ENCODE measurements at regions not wholly inside any gene's neighbourhood (a gene's known extent, or its start where the extent isn't known, plus 50 kb on each side); places are given as distances from the start of the nearest gene placed in this dataset.
"Not testable (repeated sequence)": the region's sequence is repeated elsewhere in the genome, so short reads cannot be mapped to it uniquely, and the experiment has no call there.

DNA sequence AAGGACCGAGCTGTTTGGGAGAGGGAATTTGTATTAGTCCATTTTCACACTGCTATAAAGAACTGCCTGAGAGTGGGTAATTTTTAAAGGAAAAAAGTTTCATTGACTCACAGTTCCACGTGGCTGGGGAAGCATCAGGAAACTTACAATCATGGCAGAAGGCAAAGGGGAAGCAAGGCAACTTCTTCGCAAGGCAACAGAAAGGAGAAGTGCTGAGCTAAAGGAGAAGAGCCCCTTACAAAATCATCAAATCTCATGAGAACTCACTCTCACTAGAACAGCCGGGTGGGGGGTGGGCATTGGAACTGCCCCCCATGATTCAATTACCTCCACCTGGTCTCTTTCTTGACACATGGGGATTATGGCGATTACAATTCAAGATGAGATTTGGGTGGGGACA lies 121.8 kb upstream of the SLC13A1 start:
- DNase-seq = not testable (repeated sequence)

DNA sequence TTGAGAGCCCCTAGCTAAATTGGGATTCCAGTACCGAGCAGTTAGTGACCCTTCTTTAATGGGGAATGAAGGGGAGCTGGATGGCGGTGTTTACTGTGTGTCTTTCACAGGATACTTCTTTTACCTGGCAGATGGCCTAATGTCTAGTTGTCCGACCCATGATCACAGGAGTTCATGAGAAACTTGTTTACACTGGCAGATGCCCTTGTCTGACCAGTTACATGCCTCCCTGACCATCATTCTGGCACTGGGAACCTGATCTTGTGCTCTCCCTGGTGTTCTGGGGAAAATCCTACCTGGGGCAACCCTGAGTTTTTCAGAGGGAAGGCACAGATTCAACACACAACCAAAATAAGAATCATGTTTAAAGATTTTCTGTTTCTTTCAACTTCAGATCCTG lies 120.1 kb upstream of the SLC13A1 start:
- DNase-seq = no peak

DNA sequence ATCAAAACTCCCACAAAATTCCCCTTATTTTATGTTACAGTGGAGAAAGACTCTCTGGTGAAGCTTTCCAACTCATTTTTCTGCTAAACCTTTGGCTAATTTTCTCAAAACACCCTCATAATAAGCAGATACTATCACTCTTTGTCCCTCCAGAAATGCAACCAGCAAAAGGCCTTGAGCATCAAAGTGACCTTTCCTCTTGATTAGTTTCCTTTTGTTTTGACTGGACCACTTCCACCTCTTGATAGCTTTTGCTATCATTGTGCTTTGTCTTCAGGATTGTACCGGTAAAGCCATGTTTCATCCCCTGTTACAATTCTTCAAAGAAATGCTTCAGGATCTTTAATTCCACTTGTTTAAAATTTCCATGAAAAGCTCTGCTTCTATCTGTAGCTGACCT lies 115.1 kb upstream of the SLC13A1 start:
- DNase-seq = no peak

DNA sequence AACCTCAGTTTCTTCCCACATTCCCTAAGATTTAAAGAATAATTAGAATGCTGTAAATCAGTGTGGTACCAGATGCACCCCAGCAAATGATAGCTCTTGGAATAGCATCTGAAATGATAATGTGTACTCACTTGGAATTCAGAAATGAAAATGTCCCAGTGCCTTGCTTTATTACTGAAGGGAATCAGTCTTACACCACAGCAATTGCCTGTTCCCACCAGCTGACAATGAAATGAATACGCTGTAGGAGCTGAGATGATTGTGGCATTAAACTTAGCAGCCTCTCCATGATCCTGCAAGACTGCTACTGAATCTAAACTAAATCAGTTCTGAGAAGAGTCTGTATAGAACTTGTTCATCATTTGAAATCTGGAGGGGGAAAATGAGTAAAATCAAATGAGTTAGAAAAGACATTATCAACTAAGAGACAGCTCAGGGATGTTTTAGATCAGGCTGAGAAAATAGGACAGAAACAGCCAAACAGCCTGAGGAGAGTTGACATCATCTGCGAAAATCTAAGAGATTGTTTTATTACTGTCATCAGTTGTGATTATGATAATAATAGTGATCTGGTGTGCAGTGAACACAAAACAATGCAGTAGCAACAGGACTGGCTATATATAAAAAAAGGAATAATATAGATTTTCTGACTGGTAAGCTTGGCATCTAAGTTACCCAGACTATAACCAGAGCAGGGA lies 108.6 kb upstream of the SLC13A1 start:
- DNase-seq = no peak

DNA sequence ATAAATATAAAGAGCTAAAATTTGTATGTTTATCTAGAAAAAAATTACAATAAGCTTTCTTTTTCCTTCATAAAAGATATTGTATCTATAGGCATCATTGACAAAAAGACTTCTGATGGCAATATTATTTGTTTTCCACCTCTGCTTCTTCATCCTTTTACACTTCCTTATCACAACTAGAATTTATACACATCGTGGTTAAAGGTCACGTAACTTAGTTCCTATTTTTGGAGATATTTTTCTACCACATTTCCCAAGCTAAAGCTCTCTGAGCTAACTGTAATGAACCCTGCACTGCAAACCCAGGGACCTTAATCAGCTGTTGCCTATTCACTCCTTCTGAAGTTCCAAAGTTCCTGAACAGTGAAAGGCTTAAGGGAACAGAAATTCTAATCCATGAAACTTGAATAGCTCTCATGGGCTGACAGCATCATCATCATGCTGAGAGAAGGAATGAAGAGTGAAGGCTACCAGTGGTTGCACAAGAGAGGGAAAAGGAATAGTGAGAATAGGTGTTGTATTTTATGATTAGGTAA lies 106.1 kb upstream of the SLC13A1 start:
- no peak for DNase-seq

DNA sequence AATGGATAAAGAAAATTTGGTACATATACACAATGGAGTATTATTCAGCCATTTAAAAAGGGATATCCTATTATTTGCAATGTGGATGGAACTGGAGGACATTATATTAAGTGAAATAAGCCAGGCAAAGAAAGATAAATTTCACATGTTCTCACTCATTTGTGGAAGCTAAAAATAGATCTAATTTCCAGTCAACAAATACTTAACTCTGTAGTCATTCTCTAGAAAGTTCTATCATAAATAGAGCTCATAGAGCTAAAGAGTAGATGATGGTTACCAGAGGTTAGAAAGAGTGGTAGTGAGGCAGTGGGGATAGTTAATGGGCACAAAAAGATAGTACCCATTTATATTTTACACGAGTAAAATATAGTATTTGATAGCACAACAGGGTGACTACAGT lies 104.2 kb upstream of the SLC13A1 start:
- DNase-seq = no peak

DNA sequence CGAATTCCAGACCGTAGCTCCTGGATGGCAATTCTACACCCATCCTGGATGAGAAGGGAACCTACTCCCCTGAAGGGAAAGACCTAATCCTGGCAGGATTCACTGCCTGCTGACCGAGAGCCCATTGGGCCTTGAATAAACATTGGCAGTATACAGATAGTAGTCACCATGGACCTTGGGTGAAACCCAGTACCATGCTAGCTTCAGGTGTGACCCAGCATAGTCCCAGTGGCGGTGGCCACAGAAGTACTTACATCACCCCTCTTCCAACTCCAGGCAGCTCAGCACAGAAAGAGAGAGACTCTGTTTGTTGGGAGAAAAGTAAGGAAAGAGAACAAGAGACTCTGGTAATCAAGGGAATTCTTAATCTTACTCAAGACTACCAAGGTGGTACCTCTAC lies 97.2 kb upstream of the SLC13A1 start:
- no peak for DNase-seq

DNA sequence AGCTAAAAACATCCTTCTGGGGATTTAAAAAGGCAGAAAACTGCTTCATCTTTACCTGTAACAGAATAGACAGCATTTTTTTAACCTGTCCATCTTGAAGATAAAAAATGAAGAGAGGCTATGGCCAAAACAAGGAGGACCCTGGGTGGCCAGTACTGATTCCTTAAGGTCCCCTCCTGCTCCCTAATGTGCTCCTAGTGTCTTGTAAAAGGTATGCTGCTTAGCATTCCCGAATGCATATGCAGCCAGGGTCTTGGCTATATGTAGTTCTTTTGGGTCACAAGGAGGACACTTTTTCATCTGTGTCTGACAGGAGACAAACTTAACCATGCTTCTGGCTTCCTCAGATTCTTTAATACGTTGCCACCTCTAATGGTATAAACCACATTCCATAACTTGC lies 93.9 kb upstream of the SLC13A1 start:
- no peak for DNase-seq

DNA sequence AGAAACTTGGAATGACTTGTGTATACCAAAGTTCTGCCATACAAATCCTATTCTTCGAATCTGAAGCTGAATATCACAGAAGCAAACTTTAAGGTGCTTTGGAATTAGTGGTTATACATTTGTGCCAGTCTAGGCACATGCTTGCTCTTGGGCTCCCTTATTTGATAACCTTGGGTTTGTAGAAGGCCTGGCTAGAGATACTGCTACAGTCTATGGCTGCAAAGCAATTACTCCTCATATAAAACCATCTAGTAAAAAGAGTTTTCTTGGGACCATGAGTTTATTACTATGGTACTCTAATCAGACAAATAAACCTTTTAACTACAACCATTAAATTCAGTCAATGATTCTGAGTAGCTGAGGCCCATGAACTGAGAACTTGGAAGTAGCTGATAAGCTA lies 92.5 kb upstream of the SLC13A1 start:
- DNase-seq = no peak

DNA sequence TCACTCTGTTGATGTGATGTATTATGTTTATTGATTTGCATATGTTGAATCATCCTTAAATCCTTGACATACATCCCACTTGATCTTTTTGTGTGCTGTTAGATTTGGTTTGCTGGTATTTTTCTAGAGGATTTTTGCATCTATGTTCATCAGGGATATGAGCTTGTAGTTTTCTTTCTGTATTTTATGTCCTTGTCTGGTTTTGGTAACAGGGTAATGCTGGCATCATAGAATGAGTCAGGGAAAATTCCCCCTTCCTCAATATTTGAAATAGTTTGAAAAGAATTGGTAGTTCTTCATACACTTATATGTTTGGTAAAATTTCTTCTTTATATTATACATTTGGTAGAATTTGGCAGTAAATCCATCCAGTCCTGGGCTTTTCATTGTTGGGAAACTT lies 89.4 kb upstream of the SLC13A1 start:
- no peak for DNase-seq

DNA sequence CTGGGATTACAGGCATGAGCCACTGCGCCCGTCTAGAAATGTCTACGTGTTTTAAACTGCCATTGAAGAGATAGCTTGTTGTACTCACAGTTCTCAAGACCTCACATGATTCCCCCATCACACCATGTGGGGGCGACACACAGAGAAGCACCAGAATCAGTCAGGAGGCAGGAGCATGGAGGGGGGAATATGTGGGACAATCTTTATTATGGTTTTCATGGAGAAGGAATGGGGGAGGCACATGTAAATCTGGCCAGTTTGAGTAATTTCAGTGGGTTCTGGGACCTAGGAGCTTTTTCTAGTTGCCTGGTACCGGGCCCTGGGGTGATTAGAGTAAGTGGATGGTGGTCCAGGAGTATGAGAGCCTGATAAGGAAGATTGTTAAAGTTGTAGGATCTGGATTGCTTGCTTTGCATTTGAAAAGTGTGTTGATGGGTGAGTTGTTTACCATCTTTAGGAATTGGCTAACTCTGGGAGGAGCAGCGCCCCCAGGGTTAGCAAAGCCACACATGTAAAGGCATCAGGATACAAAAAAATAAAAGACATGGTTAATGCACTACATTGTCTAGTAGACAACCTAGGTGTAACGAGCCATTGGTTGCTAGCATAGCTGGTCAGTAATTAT lies 85.4 kb upstream of the SLC13A1 start:
- no peak for DNase-seq

DNA sequence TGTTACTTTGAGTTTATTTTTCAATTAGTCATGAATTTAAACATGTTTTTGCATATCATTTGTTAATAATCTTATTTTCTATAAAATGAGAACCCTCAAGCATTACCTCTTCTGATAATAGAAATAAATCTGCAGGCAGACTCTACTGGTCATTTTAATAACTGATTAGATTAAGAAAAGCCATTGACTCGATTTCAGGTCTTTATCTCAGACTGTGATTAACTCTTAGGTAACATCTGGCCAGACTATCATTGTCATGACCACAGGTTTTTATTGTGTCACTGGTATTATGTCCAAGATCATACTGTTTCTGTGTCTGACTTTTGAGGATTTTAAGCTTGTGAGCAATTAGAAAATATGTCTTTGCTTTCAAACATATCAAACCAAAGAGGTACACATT lies 83.6 kb upstream of the SLC13A1 start:
- no peak for DNase-seq

DNA sequence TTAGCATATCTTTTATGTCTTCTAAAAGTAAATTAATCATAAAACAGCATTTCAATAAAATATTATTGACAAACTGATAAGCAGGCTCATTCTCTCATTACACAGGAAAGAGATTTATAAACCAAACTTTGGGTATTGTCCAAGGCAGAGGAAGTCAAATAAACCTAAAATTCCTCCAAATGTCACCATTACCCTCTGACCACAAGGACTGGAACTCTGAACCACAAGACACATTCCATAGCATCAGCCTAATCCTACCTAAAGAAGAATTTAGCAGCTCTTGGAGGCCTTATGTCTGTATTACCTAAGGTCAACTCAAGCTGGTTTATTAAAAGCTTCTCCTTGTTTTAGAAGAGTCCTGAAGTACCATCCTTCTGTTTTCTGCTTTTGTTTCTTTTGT lies 82.4 kb upstream of the SLC13A1 start:
- DNase-seq = no peak

DNA sequence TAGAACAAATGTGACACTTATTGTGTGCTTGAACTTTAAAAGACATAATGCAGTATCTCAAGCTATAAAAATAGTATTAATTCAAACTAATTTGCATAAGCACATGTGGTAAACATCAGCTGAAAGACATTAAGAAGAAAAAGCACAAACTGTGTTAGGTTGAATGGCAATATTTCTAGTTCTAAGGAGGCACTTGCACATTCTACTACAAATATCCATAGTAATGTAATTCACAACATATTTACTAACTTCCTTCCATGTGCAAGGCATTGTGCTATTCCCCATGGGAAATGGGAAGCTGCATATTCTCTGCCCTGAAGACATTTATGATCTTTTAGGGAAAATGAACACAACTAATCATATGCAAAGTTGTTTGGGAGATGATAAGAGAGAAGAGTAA lies 80.2 kb upstream of the SLC13A1 start:
- DNase-seq = no peak

DNA sequence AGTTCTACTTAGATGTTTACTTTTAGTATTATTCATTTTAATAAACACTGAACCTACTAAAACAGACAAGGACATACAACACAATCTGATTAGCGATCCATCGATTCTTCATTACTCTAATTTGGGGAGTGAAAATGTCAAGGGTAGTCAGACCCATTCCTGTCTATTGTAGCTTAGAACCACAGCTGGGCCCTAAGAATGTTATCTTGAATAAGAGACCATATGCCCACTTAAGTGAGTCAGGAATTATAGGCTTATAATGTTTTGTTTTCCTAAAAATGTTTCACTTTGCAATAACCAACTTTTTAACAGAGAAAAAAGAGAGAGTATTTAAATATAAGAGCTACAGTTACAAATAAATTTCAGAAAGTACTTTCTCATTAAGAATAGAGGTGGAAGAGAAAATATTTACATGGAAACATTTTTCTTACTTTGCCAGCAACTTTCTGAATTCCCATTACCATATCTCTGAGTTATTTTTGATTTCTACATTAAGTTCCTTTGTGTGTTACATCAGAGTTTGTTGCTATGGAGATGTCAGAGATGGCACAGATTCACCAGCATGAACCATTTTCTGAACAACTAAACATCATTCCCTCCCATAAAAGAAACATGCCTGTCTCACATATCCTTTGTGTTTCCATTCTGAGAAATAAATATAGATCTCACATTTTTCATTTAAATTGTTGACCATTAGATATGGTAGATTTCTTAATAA lies 75.4 kb upstream of the SLC13A1 start:
- no peak for DNase-seq

DNA sequence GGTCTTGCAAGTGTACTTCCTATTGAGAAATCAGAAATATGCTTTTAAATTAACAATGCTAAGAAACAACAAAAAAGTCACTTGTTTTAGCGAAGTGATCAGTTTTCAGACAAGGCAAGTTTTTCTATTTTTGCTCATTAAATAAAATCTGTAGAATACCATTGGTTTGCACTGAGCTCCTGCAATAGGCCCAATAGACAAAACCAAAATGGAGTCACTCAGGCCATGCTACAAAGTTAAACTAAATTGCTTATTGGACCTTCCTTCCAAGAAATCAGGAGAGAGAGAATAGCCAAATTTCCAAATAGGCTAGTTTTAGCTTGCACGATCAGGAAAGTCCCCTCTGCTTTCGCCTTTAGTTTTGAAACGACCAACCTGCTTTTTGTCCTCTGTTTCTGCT lies 73.4 kb upstream of the SLC13A1 start:
- DNase-seq = no peak

DNA sequence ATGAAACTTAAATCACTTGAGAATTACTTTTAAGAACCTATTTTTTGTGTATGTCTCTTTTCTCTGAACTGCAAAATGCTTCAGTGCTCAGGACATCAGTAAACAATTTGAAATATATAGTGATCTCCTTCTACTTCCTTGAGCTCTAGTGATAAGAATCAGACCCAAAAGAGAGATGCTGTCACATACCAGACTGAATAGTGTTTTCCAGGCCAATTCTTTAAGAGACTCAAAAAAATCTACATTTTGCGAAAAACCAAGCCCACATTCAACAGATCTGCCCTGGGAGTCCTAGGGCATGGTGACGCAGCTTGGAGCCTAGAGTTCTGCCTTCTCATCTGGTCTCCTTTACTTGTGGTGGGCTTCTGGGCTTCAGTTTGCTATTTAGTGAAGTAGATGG lies 72.1 kb upstream of the SLC13A1 start:
- no peak for DNase-seq

DNA sequence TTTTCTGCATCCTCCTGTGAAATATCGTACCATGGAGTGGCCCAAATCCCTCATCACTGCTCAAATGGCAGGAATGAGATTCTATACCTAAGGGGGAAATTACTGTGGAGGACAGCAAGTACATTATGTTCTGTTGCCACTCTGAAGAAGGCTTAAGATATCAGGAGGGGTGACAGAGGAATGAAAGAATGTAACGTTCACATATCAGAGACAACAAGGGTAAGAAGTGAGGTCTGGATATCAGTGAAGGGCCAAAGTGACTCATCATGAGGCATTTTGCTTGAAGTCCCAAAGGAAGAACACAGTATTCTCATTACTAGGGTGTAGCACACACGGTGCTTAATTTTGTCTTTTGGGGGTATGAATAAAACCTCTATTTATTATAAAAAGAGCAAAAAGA lies 71.5 kb upstream of the SLC13A1 start:
- no peak for DNase-seq

DNA sequence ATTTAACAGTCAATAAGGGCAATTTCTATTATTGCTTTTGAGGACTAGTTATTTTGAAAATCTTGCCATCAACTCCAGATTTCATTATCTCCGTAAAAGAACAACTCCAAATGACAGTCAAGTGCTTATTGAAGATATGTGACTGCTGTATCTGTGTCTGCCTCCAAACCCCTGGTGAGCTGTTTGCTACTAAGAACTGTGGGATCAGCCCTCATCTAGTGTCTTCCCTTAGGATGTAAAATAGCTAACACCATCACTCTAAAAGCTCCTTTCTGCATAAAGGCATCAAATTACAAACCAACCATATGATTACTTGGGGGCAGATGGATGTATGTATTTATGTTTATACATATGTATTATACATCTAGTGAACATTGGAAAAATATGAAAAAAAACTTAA lies 70.8 kb upstream of the SLC13A1 start:
- no peak for DNase-seq

DNA sequence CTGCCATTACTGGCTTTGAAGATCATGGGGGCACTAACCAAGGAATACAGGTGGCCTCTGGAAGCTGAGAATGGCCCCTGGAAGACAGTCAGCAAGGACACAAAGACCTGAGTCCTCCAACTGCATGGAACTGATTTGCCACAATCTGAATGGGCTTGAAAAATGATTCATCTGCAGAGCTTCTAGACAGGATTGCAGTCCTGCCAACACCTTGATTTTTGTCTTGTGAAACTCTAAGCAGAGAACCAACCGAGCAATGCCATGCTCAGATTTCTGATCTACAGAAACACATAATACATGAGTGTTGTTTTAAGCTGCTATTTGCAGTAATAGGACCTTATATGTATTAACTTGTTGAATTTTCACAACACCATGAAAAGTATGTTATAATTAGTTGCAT lies 66.1 kb upstream of the SLC13A1 start:
- no peak for DNase-seq

DNA sequence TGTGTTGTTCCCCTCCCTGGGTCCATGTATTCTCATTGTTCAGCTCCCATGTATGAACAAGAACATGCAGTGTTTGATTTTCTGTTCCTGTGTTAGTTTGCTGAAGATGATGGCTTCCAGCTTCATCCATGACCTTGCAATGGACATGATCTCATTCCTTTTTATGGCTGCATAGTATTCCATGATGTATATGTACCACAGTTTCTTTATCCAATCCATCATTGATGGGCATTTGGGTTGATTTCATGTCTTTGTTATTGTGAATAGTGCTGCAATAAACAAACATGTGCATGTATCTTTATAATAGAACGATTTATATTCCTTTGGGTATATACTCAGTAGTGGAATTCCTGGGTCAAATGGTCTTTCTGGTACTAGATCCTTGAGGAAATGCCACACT lies 65.1 kb upstream of the SLC13A1 start:
- DNase-seq = not testable (repeated sequence)

DNA sequence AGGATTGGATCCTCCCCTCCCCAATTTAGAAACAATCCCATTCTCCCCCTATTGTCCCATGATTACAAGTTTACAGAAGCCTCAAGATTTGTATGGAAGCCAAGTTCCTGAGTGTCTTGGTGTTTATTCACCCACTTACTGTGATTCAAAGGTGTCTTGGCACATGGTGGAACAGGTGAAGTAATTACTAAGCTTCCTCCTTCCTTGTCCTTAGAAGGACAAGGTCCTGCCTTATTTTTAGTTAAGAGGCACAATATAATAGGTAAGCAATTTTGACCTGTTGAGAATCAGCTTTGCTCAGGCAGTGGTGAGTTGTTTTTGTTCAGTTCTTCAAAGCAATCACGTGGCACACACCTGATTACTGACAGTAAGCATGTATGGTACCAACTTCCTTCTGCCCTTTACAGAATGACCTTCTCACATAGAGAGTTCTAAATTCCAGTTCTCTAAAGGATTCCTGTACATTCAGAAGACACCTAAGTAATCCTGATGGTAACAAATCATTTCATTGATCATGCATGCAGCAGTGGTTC lies 60.7 kb upstream of the SLC13A1 start:
- DNase-seq = no peak

DNA sequence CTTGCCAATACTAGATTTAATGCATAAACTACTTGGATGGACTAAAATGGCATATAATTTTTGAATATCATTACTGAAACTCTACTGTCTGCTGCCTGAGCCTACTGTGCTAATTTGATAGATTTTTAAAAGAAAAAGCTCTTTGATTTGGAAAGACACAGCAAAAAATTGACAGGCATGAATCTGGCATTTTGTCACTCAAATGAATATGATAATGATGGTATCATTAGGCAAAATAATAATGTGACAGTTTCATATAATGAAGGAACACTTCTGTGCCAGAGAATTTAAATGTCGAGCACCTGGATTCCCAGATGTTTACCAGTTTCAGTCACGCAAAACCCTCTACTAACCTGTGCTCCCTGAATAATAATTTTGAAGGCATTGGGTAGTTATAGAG lies 60.0 kb upstream of the SLC13A1 start:
- DNase-seq = no peak
